OCI-LY1 (cell line): ENCODE measurements at regions not wholly inside any gene's neighbourhood (a gene's known extent, or its start where the extent isn't known, plus 50 kb on each side); places are given as distances from the start of the nearest gene placed in this dataset.

Experiments used
- H2AFZ ChIP-seq: fragments of 200-600 bp; sonication (generic), shearing (Covaris generic); 2 replicates; pipeline ENCODE4 v1.6.0; 2014; ENCODE audit warnings: antibody characterized with exemption, mild to moderate bottlenecking, low read length
- H3F3A ChIP-seq: fragments of 200-600 bp; sonication (generic), shearing (Covaris generic); 2 replicates; pipeline ENCODE4 v1.6.0; 2014; ENCODE audit warnings: mild to moderate bottlenecking, antibody characterized with exemption, low read length, moderate library complexity; ENCODE audit not compliant: insufficient read depth
- H3K27ac ChIP-seq: fragments of 200-600 bp; sonication (generic); 2 replicates; pipeline ENCODE4 v1.5.1; 2014; ENCODE audit warnings: low read length, mixed run types, mild to moderate bottlenecking, low read depth; ENCODE audit not compliant: poor library complexity, severe bottlenecking
- H3K27me3 ChIP-seq: fragments of 200-600 bp; sonication (generic); 2 replicates; pipeline ENCODE4 v1.6.0; 2014; ENCODE audit warnings: antibody characterized with exemption, mild to moderate bottlenecking, low read length, moderate library complexity; ENCODE audit not compliant: insufficient read depth
- H3K36me3 ChIP-seq: fragments of 200-600 bp; sonication (generic); 2 replicates; pipeline ENCODE4 v1.6.1; 2014; ENCODE audit warnings: mild to moderate bottlenecking, antibody characterized with exemption, low read length, moderate library complexity, mixed read lengths; ENCODE audit not compliant: insufficient read depth
- H3K4me1 ChIP-seq: fragments of 200-600 bp; sonication (generic); 2 replicates; pipeline ENCODE4 v1.5.1; 2014; ENCODE audit warnings: mild to moderate bottlenecking, low read length, moderate library complexity; ENCODE audit not compliant: insufficient read depth, severe bottlenecking
- H3K4me2 ChIP-seq: fragments of 200-600 bp; sonication (generic), shearing (Covaris generic); 2 replicates; pipeline ENCODE4 v1.6.1; 2014; ENCODE audit warnings: low read length
- H3K4me3 ChIP-seq: fragments of 200-600 bp; sonication (generic); 2 replicates; pipeline ENCODE4 v1.5.1; 2014; ENCODE audit warnings: low read length, low read depth, mild to moderate bottlenecking, mixed read lengths; ENCODE audit not compliant: poor library complexity, severe bottlenecking
- H3K79me2 ChIP-seq: fragments of 200-600 bp; shearing (Covaris generic); 2 replicates; pipeline ENCODE4 v1.6.1; 2016; ENCODE audit warnings: mixed run types, low read length, mixed read lengths; ENCODE audit not compliant: insufficient read depth
- H3K9ac ChIP-seq: fragments of 200-600 bp; sonication (generic), shearing (Covaris generic); 2 replicates; pipeline ENCODE4 v1.6.1; 2014; ENCODE audit warnings: mild to moderate bottlenecking, low read length, mixed read lengths
- H3K9me2 ChIP-seq: fragments of 200-600 bp; sonication (generic), shearing (Covaris generic); 2 replicates; pipeline ENCODE4 v1.6.1; 2014; ENCODE audit warnings: low read depth, mild to moderate bottlenecking, low read length, mixed read lengths
- H3K9me3 ChIP-seq: fragments of 200-600 bp; shearing (Covaris generic); 2 replicates; pipeline ENCODE4 v1.6.1; 2014; ENCODE audit warnings: low read length, mixed read lengths
- H4K20me1 ChIP-seq: fragments of 200-600 bp; sonication (generic), shearing (Covaris generic); 2 replicates; pipeline ENCODE4 v1.6.0; 2016; ENCODE audit warnings: mild to moderate bottlenecking, low read length; ENCODE audit not compliant: insufficient read depth
- EZH2 ChIP-seq: fragments of 200-600 bp; sonication (generic), shearing (Covaris generic); IDR thresholded peaks from 2 replicates; pipeline ENCODE4 v1.8.0; 2017; ENCODE audit warnings: borderline replicate concordance, mixed run types, mild to moderate bottlenecking, antibody characterized with exemption, low read length, moderate library complexity, mixed read lengths
- TF ChIP-seq, protein P1 (sequence below): fragments of 200-600 bp; sonication (generic), shearing (Covaris generic); IDR thresholded peaks from 2 replicates; pipeline ENCODE4 v1.5.1; 2017; ENCODE audit warnings: mild to moderate bottlenecking, antibody characterized with exemption, low read length, moderate library complexity, mixed read lengths

DNA sequence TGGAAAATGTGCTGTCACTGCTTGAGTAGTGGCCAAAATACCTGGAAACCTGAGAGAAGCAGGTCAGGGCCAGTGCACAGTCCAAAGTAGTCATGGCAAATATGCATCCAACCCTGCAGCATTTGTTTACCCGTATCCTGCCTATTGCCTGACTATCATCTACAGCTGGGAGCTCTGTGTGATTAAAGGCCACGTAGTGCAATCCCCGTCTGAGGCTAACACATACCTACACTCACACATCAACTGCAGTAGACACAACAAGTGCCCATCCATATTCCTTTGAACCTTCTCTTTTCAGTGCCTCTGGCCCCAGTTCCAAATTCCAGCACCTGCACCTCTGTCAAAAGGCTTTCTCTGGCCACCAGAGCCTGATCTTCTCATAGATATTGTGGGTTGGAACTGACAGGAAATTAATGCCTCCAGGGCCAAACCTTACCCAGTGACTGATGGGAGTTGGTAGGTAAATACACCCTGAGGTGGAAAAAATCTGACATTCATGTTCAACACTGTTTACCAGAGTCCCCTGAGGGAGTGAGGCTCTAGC, 383.0 kb downstream of the SETD4 start:
- H3K36me3 ChIP-seq: no peaks in the 10 kb centered on the region
- H3K9me2 ChIP-seq: no peaks in the 10 kb centered on the region
- no peak overlapping the region for H2AFZ ChIP-seq
- TF ChIP-seq, protein P1, sequence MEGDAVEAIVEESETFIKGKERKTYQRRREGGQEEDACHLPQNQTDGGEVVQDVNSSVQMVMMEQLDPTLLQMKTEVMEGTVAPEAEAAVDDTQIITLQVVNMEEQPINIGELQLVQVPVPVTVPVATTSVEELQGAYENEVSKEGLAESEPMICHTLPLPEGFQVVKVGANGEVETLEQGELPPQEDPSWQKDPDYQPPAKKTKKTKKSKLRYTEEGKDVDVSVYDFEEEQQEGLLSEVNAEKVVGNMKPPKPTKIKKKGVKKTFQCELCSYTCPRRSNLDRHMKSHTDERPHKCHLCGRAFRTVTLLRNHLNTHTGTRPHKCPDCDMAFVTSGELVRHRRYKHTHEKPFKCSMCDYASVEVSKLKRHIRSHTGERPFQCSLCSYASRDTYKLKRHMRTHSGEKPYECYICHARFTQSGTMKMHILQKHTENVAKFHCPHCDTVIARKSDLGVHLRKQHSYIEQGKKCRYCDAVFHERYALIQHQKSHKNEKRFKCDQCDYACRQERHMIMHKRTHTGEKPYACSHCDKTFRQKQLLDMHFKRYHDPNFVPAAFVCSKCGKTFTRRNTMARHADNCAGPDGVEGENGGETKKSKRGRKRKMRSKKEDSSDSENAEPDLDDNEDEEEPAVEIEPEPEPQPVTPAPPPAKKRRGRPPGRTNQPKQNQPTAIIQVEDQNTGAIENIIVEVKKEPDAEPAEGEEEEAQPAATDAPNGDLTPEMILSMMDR: no peak
- no peak for TF ChIP-seq EZH2
- no peaks in the 10 kb centered on the region for H3F3A ChIP-seq
- H3K27ac ChIP-seq: no peak overlapping the region
- no peaks in the 10 kb centered on the region for H3K79me2 ChIP-seq
- no peaks in the 10 kb centered on the region for H3K27me3 ChIP-seq
- H4K20me1 ChIP-seq: no peaks in the 10 kb centered on the region
- no peaks in the 10 kb centered on the region for H3K4me1 ChIP-seq
- no peak overlapping the region for H3K4me3 ChIP-seq
- H3K9me3 ChIP-seq: no peaks in the 10 kb centered on the region
- no peak overlapping the region for H3K4me2 ChIP-seq
- no peak overlapping the region for H3K9ac ChIP-seq

DNA sequence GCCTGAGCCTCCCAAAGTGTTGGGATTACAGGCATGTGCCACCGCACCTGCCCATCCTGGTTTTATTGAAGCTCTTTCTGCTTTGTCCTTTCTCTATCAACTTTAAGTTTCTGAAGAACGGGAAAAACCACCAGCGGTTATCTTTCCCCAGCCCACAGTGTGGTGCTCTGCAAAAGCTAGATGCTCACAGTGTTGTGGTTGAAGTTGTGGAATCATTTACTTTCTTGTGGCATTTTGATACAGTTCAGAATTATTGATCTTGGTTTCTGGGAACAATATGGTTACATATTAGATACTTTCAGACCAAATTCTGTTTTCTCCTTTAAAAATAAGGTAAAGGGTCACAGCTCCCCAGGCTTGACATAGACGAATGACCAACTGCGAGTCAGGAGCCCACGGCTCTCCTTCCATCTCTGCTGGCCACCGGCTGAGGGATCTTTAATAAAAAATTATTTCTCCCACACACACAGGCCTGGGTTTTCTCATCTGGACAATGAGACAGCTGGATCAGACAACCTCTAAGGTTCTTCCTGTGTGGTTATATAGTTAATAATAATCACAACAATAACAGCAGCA, 385.3 kb downstream of the SETD4 start:
- no peak overlapping the region for H2AFZ ChIP-seq
- no peak overlapping the region for H3K4me2 ChIP-seq
- no peaks in the 10 kb centered on the region for H4K20me1 ChIP-seq
- no peak overlapping the region for H3K27ac ChIP-seq
- H3K9me2 ChIP-seq: no peaks in the 10 kb centered on the region
- no peaks in the 10 kb centered on the region for H3K79me2 ChIP-seq
- H3K27me3 ChIP-seq: no peaks in the 10 kb centered on the region
- H3K36me3 ChIP-seq: no peaks in the 10 kb centered on the region
- no peak overlapping the region for H3K9ac ChIP-seq
- no peaks in the 10 kb centered on the region for H3K4me1 ChIP-seq
- no peaks in the 10 kb centered on the region for H3F3A ChIP-seq
- no peaks in the 10 kb centered on the region for H3K9me3 ChIP-seq
- TF ChIP-seq, protein P1: no peak
- no peak for TF ChIP-seq EZH2
- no peak overlapping the region for H3K4me3 ChIP-seq

DNA sequence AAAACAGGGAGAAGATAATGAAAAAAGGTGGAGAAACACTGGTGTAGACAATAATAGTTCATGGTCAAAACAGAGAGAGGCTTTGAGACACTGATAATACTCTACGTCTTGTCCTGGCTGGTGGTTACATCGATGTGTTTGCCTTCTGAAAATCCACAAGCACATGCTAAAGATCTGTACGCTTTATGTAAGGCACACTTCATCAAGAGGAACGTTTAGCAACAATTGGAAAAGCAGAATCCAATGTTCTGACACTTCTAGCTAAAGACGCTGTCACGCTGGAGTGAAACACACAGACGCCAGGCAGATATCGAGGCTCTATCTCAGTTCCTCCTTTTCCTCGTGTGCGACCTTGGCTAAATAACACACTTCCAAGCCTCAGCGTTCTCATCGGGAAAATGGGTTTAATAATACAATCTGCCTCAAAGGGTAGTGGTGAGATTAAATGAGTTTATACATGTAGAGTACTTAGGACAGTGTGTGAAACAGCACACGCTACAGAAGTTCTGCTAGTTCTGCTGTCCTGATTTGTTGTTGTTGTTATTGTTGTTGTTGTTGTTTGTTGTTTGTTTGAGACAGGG, 386.1 kb downstream of the SETD4 start:
- no peaks in the 10 kb centered on the region for H3F3A ChIP-seq
- no peak overlapping the region for H3K4me2 ChIP-seq
- no peaks in the 10 kb centered on the region for H3K79me2 ChIP-seq
- H3K4me3 ChIP-seq: no peak overlapping the region
- no peaks in the 10 kb centered on the region for H3K9me3 ChIP-seq
- TF ChIP-seq, protein P1: no peak
- TF ChIP-seq EZH2: no peak
- H3K9ac ChIP-seq: no peak overlapping the region
- no peak overlapping the region for H2AFZ ChIP-seq
- no peaks in the 10 kb centered on the region for H3K4me1 ChIP-seq
- H3K27me3 ChIP-seq: no peaks in the 10 kb centered on the region
- H3K36me3 ChIP-seq: no peaks in the 10 kb centered on the region
- no peak overlapping the region for H3K27ac ChIP-seq
- H3K9me2 ChIP-seq: no peaks in the 10 kb centered on the region
- no peaks in the 10 kb centered on the region for H4K20me1 ChIP-seq
